Left ventricle myocardium inferior (tissue), 1 donor: ENCODE measurements at regions not wholly inside any gene's neighbourhood (a gene's known extent, or its start where the extent isn't known, plus 50 kb on each side); places are given as distances from the start of the nearest gene placed in this dataset.
"Not testable (repeated sequence)": the region's sequence is repeated elsewhere in the genome, so short reads cannot be mapped to it uniquely, and the experiment has no call there.

Experiments used
- DNase-seq: peaks from one replicate; pipeline ENCODE4 v3.0.0-alpha.2; 2020
- H3K27ac ChIP-seq: fragments of 200-600 bp; replicated peaks from 2 replicates; pipeline ENCODE4 v1.8.0; 2021
- H3K27me3 ChIP-seq: fragments of 200-600 bp; 2 replicates; pipeline ENCODE4 v1.8.0; 2021; ENCODE audit warnings: low read depth
- H3K36me3 ChIP-seq: fragments of 200-600 bp; 2 replicates; pipeline ENCODE4 v1.8.0; 2021
- H3K4me1 ChIP-seq: fragments of 200-600 bp; 2 replicates; pipeline ENCODE4 v1.8.0; 2021
- H3K4me3 ChIP-seq: fragments of 200-600 bp; 2 replicates; pipeline ENCODE4 v1.8.0; 2021; ENCODE audit warnings: mild to moderate bottlenecking, moderate library complexity
- H3K9me3 ChIP-seq: fragments of 200-600 bp; replicated peaks from 2 replicates; pipeline ENCODE4 v1.8.0; 2021
- intact Hi-C: fragments of 100-400 bp; cut with micrococcal nuclease; formaldehyde crosslinking; loops from one replicate; pipeline ENCODE4 v1.11.0; 2022
- TF ChIP-seq, protein P1 (sequence below): fragments of 200-600 bp; IDR thresholded peaks from 2 replicates; pipeline ENCODE4 v1.8.0; 2021; ENCODE audit warnings: antibody characterized with exemption, mild to moderate bottlenecking, borderline replicate concordance
- donor health status: DM: no; HTN: yes; CAD: no; lungs with severe emphysema.

DNA sequence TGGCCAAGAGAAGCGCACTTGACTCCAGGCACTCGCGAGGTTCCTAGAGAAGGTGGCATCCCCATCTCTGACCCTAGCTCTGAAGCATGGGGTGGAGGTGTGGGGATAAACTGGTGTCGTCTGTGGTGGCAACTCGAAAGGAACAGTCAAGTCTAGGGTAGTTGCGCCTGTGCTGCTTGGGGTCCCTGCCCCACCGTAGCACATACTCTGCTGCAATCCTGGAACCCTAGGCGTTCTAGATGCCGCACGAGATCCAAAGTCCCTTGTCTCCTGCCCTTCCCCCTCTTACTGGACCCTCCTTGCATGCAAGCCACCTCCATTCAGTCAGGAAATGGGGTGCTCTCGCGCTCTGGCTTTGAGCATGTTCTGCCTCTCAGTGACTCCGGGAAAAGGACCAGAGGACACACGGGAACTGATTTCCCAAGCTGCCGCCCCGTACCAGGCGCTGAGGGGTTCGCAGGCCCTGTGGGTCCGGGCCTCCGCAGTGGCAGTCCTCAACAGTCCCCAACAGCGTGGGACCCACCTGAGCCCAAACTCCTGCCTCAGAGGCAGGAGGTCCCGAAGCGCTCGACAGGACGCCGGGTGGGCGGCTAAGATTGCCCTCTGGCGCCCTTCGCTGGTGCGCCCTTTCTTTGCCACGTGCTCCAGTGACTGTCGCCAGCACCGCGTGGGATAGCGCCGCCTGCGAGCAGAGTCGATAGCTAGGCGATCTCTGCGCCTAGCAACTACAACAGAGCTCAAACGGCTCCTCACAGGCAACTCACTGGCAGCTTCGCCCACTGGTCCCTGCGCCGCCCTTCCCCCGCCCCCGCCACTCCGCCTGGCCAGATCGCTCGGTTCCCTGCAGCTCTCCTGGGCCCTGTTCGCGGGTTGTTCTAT, 452.0 kb downstream of the REEP3 start:
- Histone ChIP-seq H3K27ac (no peak overlapping the region), H3K4me1 (no peaks in the 10 kb centered on the region), H3K9me3 (peaks cover 18% of the 10 kb centered on the region), H3K36me3 (no peaks in the 10 kb centered on the region), H3K4me3 (no peak overlapping the region), H3K27me3 (no peaks in the 10 kb centered on the region)
- TF ChIP-seq, protein P1, sequence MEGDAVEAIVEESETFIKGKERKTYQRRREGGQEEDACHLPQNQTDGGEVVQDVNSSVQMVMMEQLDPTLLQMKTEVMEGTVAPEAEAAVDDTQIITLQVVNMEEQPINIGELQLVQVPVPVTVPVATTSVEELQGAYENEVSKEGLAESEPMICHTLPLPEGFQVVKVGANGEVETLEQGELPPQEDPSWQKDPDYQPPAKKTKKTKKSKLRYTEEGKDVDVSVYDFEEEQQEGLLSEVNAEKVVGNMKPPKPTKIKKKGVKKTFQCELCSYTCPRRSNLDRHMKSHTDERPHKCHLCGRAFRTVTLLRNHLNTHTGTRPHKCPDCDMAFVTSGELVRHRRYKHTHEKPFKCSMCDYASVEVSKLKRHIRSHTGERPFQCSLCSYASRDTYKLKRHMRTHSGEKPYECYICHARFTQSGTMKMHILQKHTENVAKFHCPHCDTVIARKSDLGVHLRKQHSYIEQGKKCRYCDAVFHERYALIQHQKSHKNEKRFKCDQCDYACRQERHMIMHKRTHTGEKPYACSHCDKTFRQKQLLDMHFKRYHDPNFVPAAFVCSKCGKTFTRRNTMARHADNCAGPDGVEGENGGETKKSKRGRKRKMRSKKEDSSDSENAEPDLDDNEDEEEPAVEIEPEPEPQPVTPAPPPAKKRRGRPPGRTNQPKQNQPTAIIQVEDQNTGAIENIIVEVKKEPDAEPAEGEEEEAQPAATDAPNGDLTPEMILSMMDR = no peak
- DNase-seq = no peak
- intact Hi-C loops = no loop called here

DNA sequence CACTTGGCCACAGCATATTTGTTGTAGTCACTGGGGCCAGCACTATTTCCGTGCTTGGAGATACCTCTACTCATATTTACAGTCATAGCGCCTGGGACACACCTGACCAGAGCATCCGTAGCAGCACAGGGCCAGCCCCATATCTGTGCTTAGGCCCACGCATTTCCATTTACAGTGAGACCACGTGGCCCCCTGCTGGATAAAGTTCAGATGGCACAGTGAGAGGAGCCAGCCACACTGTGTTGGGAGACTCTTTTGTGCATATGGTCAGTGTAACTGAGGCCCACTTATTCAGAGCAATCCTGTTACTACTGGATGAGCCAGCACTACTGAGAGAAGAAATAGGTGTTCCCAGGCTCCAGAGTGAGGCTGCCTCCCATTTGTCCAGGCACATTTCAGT, 455.3 kb downstream of the REEP3 start:
- no peak for DNase-seq

DNA sequence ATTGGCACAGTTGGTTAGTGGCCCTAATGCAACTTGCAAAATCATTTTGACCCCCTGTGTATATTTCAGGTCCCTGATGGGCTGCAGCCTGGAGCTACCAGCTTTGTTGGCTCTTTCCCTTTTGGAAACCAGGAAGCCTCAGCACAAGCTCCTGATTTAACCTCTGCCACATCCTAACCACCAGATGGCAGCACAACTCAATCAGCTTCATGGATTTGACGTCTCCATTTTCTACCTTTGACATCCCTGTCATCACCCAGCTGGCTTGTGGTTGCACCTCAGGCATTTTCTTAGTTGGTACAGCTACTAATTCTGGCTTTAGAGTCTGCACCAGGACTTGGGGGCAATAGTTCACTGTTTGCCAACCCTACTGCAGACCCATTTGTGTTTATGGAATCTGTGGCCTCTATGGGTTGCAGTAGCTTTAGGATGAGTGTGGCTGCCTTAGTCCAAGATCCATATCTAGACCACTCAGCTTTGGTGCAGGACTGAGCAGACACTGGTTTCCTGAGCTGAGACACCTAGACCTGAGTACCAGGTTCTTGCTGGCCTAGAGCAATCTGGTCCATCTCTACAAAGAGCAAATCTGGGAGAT, 456.2 kb downstream of the REEP3 start:
- intact Hi-C loops = no loop called here
- TF ChIP-seq, protein P1 = peak; percentile 52
- Histone ChIP-seq H3K4me1 (no peaks in the 10 kb centered on the region), H3K9me3 (peaks cover 8% of the 10 kb centered on the region), H3K27ac (no peak overlapping the region), H3K36me3 (no peaks in the 10 kb centered on the region), H3K4me3 (no peak overlapping the region), H3K27me3 (no peaks in the 10 kb centered on the region)
- no peak for DNase-seq

More for the DNA sequence above, 455.3 kb downstream of the REEP3 start:
- TF ChIP-seq, protein P1 = peak; percentile 51
- H3K27ac ChIP-seq = no peak overlapping the region
- H3K27me3 ChIP-seq = no peaks in the 10 kb centered on the region
- H3K4me3 ChIP-seq = no peak overlapping the region
- intact Hi-C loops = no loop called here
- no peaks in the 10 kb centered on the region for H3K9me3 ChIP-seq
- no peaks in the 10 kb centered on the region for H3K36me3 ChIP-seq
- H3K4me1 ChIP-seq = no peaks in the 10 kb centered on the region

DNA sequence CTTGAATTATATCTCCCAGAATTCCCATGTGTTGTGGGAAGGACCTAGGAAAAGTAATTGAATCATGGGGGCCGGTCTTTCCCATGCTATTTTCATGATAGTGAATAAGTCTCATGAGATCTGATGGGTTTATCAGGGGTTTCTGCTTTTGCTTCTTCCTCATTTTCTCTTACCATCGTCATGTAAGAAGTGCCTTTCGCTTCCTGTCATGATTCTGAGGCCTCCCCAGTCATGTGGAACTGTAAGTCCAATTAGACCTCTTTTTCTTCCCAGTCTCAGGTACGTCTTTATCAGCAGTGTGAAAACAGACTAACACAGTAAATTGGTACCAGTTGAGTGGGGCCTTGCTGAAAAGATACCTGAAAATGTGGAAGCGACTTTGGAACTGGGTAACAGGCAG, 459.7 kb downstream of the REEP3 start:
- H3K9me3 ChIP-seq = peaks cover 12% of the 10 kb centered on the region
- H3K27ac ChIP-seq, intact Hi-C loops, H3K36me3 ChIP-seq, H3K4me1 ChIP-seq, H3K27me3 ChIP-seq, H3K4me3 ChIP-seq, DNase-seq: not testable (repeated sequence)

DNA sequence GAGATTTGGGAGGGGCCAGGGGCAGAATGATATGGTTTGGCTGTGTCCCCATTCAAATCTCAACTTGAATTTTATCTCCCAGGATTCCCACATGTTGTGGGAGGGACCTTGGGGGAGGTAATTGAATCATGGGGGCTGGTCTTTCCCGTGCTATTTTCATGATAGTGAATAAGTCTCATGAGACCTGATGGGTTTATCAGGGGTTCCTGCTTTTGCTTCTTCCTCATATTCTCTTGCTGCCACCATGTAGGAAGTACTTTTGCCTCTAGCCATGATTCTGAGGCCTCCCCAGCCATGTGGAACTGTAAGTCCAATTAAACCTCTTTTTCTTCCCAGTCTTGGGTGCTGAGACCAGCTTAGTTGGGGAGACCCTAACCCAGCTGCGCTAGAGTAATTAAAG, 462.9 kb downstream of the REEP3 start:
- H3K27me3 ChIP-seq, DNase-seq, H3K4me1 ChIP-seq, intact Hi-C loops, H3K27ac ChIP-seq, H3K36me3 ChIP-seq, H3K4me3 ChIP-seq: not testable (repeated sequence)
- peaks cover 17% of the 10 kb centered on the region for H3K9me3 ChIP-seq

DNA sequence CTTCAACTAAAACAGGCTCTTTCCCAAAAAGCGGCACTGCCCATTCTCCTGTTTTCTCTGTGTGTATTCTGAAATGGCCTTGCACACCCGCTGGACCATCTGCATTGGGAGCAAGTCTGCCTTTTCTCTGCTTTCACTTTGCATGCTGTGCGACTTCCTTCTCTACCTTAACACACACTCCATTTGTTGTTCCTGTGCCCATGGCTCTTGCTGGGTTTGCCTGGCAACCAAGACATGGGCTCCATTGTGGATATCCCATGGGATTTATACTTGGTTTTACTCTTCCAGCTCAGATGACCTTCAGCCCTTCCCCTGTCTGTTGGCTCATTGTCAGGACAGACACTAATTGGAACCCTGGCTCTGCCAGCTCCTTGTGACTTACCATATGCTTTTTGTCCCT, 465.3 kb downstream of the REEP3 start:
- Histone ChIP-seq H3K27me3 (no peaks in the 10 kb centered on the region), H3K4me1 (no peaks in the 10 kb centered on the region), H3K36me3 (no peaks in the 10 kb centered on the region), H3K27ac (no peak overlapping the region), H3K9me3 (peaks cover 17% of the 10 kb centered on the region), H3K4me3 (no peak overlapping the region)
- no peak for DNase-seq
- intact Hi-C loops = no loop called here
- TF ChIP-seq, protein P1 = no peak
